GM12872 (cell line): ENCODE measurements at regions not wholly inside any gene's neighbourhood (a gene's known extent, or its start where the extent isn't known, plus 50 kb on each side); places are given as distances from the start of the nearest gene placed in this dataset.

Source experiments
- TF ChIP-seq, protein P1 (sequence below): IDR thresholded peaks from 3 replicates; pipeline ENCODE4 v1.5.1; 2011; ENCODE audit warnings: low read depth, mild to moderate bottlenecking, low read length, moderate library complexity; ENCODE audit not compliant: insufficient read depth

DNA sequence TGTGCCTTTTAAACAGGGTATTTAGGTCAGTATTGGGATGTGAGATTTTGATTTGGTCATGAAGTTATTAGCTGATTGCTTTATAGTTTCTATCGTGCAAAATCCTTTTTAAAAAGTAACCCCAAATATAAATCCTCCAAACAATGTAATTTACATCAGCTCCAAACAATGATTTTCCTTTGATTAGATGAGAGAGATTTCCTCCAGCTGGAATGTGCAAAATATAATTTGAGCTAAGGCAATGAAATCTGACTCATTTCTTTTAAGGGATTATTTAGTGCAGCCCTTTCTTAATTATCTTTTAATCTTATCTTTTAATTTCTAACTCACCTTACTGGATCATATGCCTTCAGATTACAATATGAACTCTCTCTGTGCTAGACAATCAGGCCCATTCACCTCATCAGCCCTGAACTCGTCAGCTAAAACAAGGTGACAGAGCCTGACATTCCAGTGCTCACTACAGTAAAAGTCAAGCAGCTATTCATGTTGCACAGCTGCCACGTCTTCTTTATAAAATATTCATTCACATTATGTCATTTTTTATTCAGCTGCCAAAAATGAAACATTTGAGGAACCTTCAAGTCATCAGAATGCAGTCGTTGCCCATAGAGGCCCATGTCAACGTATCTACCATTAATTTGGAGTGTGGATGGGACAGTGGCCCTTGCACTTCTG is 440.1 kb downstream of the CBLN4 start:
- TF ChIP-seq, protein P1, sequence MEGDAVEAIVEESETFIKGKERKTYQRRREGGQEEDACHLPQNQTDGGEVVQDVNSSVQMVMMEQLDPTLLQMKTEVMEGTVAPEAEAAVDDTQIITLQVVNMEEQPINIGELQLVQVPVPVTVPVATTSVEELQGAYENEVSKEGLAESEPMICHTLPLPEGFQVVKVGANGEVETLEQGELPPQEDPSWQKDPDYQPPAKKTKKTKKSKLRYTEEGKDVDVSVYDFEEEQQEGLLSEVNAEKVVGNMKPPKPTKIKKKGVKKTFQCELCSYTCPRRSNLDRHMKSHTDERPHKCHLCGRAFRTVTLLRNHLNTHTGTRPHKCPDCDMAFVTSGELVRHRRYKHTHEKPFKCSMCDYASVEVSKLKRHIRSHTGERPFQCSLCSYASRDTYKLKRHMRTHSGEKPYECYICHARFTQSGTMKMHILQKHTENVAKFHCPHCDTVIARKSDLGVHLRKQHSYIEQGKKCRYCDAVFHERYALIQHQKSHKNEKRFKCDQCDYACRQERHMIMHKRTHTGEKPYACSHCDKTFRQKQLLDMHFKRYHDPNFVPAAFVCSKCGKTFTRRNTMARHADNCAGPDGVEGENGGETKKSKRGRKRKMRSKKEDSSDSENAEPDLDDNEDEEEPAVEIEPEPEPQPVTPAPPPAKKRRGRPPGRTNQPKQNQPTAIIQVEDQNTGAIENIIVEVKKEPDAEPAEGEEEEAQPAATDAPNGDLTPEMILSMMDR, result no peak

GRCh38 chr20:55561259-55561658 is 444.1 kb downstream of the CBLN4 start:
- TF ChIP-seq, protein P1, result no peak

DNA sequence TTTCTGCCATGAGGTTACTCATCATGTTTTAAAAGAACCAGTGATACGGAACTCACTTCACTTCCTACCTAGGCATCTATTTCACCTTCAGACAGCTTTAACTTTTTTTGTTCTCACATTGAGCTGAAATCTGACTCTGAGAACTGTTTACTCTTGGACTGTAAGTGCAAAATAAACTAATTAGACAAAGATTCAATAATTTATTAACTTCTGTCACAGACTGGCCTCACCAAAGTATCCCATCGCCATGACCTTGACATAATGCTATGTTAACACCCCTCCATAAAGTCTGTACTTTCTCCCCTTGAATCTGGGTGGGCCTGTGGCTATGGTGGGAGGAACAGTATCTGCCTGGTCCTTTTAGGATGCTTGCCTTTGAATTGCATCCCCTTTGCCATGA is 448.1 kb downstream of the CBLN4 start:
- TF ChIP-seq, protein P1, result no peak

GRCh38 chr20:55555075-55555650 is 450.2 kb downstream of the CBLN4 start:
- TF ChIP-seq, protein P1, result no peak

- TF ChIP-seq, protein P1, result no peak
Observed at GRCh38 chr20:55544638-55545037, 460.7 kb downstream of the CBLN4 start.

DNA sequence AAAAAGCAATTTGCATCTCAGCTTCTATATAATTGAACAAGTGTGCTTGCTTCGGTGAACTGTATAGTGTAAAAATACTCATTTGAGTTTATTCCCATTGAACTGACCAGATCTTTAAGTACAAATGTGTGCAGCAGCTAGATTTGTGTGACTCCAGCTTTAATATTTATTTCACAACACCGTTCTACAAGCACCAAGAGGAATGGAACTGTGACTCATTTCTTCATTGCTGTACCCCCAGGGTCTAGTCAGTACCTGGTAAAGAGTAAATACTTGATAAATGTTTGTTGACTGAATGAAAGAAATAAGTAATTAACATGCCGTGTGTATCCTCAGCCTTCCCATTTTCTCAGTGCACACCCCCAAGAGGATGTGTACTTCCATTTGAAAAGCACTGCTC is 464.8 kb downstream of the CBLN4 start:
- TF ChIP-seq, protein P1, result no peak

DNA sequence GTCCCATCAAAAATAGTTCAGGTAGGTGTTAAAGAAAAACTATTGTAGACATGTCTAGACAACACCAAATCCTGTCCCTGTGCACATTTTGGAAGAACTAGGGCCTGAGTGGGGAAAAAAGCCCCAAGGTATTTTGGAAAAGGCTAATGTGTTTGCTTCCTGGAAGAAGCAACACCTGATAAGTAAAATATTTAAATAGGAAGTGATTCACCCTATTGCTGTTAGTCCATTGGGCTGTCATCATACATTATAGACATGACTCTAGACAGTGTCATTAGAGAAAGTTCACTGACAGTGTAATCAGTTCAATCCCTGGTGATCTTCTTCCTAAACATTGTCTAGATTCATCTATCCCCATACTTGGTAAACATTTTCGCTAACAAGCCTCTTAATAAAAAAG is 465.3 kb downstream of the CBLN4 start:
- TF ChIP-seq, protein P1, result no peak
